ENCODE measurements at regions not wholly inside any gene's neighbourhood (a gene's known extent, or its start where the extent isn't known, plus 50 kb on each side); places are given as distances from the start of the nearest gene placed in this dataset.

DNA sequence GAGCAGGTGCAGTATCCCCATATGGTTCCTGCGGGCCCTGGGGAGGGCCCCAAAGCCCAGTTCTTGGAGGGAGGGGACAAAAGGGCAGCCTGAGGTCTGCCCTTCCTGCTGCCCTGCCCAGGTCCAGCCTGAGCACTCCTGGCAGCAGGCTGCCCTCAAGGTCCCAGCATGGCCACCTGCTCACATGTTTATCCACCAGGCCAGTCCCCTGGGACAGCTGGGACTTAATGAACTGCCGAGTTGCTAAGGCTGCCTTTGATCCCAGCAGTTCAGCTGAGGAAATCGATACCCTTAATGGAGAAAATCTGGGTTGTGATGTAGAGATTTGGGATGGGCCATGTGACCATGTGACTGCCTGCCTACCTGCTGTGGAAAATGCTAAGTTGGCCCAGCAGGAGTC is 146.2 kb downstream of the TRIM29 start:
- no peak for TF ChIP-seq POLR2A (IDR thresholded peaks at IDR 0.05)
- TF ChIP-seq POLR2AphosphoS5 (IDR thresholded peaks at IDR 0.05): no peak
- TF ChIP-seq, protein P1, sequence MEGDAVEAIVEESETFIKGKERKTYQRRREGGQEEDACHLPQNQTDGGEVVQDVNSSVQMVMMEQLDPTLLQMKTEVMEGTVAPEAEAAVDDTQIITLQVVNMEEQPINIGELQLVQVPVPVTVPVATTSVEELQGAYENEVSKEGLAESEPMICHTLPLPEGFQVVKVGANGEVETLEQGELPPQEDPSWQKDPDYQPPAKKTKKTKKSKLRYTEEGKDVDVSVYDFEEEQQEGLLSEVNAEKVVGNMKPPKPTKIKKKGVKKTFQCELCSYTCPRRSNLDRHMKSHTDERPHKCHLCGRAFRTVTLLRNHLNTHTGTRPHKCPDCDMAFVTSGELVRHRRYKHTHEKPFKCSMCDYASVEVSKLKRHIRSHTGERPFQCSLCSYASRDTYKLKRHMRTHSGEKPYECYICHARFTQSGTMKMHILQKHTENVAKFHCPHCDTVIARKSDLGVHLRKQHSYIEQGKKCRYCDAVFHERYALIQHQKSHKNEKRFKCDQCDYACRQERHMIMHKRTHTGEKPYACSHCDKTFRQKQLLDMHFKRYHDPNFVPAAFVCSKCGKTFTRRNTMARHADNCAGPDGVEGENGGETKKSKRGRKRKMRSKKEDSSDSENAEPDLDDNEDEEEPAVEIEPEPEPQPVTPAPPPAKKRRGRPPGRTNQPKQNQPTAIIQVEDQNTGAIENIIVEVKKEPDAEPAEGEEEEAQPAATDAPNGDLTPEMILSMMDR (IDR thresholded peaks at IDR 0.05): no peak
- H3K27me3 ChIP-seq (replicated peaks; ENCODE audit: insufficient read depth): no peaks in the 10 kb centered on the region
- WGBS: 92% methylated on average over 3 of the region's 3 CpGs
- H3K4me3 ChIP-seq: no peak overlapping the region
- H3K27ac ChIP-seq: no peak overlapping the region
- no peaks in the 10 kb centered on the region for H3K9me3 ChIP-seq
- intact Hi-C loops (cut with DNase I): no loop called here
- H3K4me1 ChIP-seq (replicated peaks): no peaks in the 10 kb centered on the region
- H3K36me3 ChIP-seq: no peaks in the 10 kb centered on the region
- DNase-seq (ENCODE audit: low spot score): no peak

DNA sequence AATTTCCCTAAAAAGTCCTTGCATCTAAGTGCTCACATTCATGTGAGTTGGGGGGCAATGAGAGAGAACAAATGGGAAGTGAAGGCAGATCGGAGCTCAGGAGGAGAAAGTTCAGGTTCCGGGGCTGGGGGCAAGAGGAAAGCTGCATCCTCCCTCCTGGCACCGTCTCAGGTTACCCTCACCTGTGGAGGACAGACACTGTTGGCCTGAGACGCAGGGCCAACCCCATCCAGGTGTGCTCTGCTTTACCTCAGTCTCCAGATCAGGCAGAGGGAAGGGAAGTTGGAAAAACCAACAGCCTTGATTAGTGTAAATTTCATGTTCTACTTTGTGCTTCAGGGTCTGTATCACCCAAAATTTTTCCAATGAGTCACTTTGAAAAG is 146.9 kb downstream of the TRIM29 start:
- no peaks in the 10 kb centered on the region for H3K9me3 ChIP-seq

DNA sequence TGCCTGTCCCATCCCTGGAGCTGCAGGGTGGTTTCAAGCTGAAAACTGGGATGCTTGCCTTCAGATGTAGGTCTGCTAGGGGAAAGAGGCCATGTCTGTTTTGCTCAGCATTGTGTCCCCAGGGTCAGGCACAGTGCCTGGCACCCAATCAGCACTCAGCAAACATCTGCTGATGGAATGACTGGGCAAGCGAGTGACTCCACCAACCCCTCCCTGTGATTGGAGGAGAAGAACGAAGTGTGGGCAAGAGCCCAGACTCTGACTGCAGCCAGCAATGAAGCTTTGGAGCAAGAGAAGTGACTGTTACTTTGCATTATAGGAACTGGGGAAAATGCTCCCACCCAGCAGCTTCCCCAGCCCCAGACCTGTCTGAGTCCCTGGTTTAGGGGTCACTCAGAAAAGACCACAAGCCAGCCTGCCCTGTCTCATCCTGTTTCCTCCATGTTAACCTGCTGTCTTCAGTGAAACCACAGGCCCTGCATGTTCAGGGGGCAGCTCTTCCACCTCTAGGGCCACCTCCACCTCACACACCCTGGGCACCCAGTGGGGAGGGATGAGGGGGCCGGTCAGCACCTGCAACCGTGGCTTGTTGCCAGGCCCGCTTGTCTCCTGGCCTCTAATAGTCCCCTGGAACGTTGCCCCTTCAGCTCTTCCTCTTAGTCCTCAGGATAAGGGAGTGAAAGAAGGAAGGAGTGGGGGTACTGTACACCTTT is 147.4 kb downstream of the TRIM29 start:
- Histone ChIP-seq H3K4me3 (no peak overlapping the region), H3K4me1 (replicated peaks) (no peaks in the 10 kb centered on the region), H3K27me3 (replicated peaks; ENCODE audit: insufficient read depth) (no peaks in the 10 kb centered on the region), H3K9me3 (no peaks in the 10 kb centered on the region), H3K36me3 (no peaks in the 10 kb centered on the region), H3K27ac (no peak overlapping the region)
- DNase-seq (ENCODE audit: low spot score): no peak
- TF ChIP-seq, protein P1 (IDR thresholded peaks at IDR 0.05): no peak
- TF ChIP-seq POLR2A (IDR thresholded peaks at IDR 0.05): no peak
- TF ChIP-seq POLR2AphosphoS5 (IDR thresholded peaks at IDR 0.05): no peak
- intact Hi-C loops (cut with DNase I): no loop called here
- 31% methylated on average over 6 of the region's 6 CpGs for WGBS

More for the DNA sequence above, 146.9 kb downstream of the TRIM29 start:
- H3K4me3 ChIP-seq: no peak overlapping the region
- 85% methylated on average over 4 of the region's 4 CpGs for WGBS
- H3K27ac ChIP-seq: no peak overlapping the region
- H3K36me3 ChIP-seq: no peaks in the 10 kb centered on the region
- intact Hi-C loops (cut with DNase I): no loop called here
- TF ChIP-seq POLR2A (IDR thresholded peaks at IDR 0.05): no peak
- TF ChIP-seq, protein P1 (IDR thresholded peaks at IDR 0.05): no peak
- TF ChIP-seq POLR2AphosphoS5 (IDR thresholded peaks at IDR 0.05): no peak
- no peaks in the 10 kb centered on the region for H3K4me1 ChIP-seq (replicated peaks)
- no peaks in the 10 kb centered on the region for H3K27me3 ChIP-seq (replicated peaks; ENCODE audit: insufficient read depth)
- DNase-seq (ENCODE audit: low spot score): no peak

DNA sequence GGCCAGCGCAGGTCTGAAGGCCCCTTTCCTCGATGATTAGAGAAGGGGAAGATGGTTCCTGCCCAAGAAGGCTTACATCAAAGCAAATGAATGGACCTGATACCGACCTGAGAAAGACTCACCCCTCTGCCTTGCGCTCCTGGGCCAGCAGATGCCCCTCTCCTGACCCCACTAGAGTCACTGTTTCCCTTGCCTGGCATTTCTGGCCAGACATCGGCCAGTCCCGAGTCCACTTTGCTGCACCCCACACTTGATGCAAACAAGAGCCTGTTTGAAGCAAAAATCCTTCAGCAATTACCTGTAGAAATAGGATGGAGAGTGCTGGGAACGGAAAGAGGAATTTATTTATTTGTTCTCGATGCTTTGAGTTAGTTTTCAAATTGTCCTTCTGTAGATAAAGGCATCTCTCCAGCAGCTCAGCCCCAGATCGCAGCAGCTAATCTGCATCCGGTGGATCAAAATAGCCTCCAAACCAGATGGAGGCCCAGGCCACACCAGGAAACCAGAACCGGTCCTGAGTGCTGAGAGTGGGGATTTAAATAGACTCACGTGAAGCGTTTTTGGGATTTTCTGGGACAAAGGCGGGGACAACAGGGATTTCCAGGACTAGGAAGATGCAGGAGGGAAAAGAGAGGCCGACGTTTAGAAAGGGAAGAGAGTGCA is 148.6 kb downstream of the TRIM29 start:
- TF ChIP-seq POLR2AphosphoS5 (IDR thresholded peaks at IDR 0.05): no peak
- TF ChIP-seq, protein P1 (IDR thresholded peaks at IDR 0.05): no peak
- no peak for TF ChIP-seq POLR2A (IDR thresholded peaks at IDR 0.05)
- Histone ChIP-seq H3K4me1 (replicated peaks) (no peaks in the 10 kb centered on the region), H3K9me3 (no peaks in the 10 kb centered on the region), H3K27me3 (replicated peaks; ENCODE audit: insufficient read depth) (no peaks in the 10 kb centered on the region), H3K27ac (no peak overlapping the region), H3K36me3 (no peaks in the 10 kb centered on the region), H3K4me3 (no peak overlapping the region)
- WGBS: 85% methylated on average over 16 of the region's 16 CpGs
- intact Hi-C loops (cut with DNase I): no loop called here
- DNase-seq (ENCODE audit: low spot score): no peak

DNA sequence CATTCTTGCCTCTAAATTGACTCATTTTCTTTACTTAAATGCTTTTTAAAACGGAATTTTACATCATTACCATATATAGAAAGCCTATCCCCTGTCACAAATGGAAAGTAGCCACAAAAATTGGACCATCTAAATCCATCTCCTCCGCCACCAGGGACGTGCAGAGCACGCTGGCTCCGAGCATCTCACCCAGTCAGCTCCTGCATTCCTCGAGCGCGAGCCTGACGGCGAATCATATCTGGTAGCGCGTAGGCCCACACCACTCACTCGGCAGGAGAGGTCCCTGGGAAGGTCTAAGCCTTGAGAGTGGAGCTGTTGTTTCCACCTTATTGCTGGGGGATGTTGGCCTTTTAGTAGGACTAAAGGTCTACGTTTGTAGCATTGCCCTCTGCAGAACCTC is 152.4 kb downstream of the TRIM29 start:
- 94% methylated on average over 14 of the region's 14 CpGs for WGBS

More for the DNA sequence above, 152.4 kb downstream of the TRIM29 start:
- no peak for TF ChIP-seq POLR2AphosphoS5 (IDR thresholded peaks at IDR 0.05)
- TF ChIP-seq POLR2A (IDR thresholded peaks at IDR 0.05): no peak
- TF ChIP-seq, protein P1 (IDR thresholded peaks at IDR 0.05): no peak
- Histone ChIP-seq H3K27me3 (replicated peaks; ENCODE audit: insufficient read depth) (no peaks in the 10 kb centered on the region), H3K27ac (no peak overlapping the region), H3K36me3 (no peaks in the 10 kb centered on the region), H3K4me1 (replicated peaks) (no peaks in the 10 kb centered on the region), H3K4me3 (no peak overlapping the region), H3K9me3 (no peaks in the 10 kb centered on the region)
- intact Hi-C loops (cut with DNase I): no loop called here
- DNase-seq (ENCODE audit: low spot score): no peak

Measured in prostate gland (tissue), 2 donors.